ENCODE measurements at regions not wholly inside any gene's neighbourhood (a gene's known extent, or its start where the extent isn't known, plus 50 kb on each side); places are given as distances from the start of the nearest gene placed in this dataset.

DNA sequence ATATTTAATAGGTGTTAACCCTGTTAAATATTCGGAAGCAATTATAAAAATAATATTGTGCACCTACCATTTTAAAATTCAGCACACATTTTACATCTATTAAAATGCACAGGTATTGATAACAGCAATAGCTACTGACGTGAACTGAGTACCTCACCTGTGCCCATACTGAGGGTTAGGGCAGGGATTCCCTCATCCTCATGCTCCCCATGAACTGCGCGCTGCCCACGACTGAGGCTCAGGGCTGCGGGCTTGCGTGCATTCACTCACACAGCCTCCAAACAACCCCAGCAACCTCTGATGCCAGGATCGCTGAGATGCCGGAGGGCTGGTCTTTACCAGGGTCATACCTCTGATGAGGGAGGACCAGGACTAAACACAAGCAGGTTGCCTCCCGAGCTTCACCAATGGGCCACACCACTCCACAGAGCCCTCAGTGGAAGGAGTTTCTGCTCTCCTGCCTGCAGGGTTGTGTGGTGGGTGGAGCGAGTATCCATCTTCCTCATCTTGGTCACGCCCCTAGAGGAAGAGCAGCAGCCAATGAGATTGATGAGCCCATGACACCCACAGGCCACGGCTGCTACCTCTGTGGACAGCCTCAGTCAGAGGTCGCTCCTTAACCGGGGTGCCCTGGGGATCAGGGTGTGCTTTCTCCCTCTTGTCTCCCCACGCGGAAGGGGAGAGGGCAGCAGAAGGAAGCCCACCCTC is 478.3 kb downstream of the TNS3 start (continued):
- no peak for TF ChIP-seq SMAD3 (CRISPR knock-in tag; IDR thresholded peaks at IDR 0.05; ENCODE audit: borderline replicate concordance)
- no peak for TF ChIP-seq GTF2I (CRISPR knock-in tag; conservative IDR thresholded peaks at IDR 0.05)
- no peak for TF ChIP-seq HMGA2 (CRISPR knock-in tag; IDR thresholded peaks at IDR 0.05)
- no peak for TF ChIP-seq RELA (CRISPR knock-in tag; IDR thresholded peaks at IDR 0.05; ENCODE audit: borderline replicate concordance)
- TF ChIP-seq OVOL2 (CRISPR knock-in tag; IDR thresholded peaks at IDR 0.05; ENCODE audit: borderline replicate concordance) = no peak
- no peak for TF ChIP-seq ZNF317 (CRISPR knock-in tag; IDR thresholded peaks at IDR 0.05; ENCODE audit: borderline replicate concordance, low read depth)
- TF ChIP-seq, protein P1, sequence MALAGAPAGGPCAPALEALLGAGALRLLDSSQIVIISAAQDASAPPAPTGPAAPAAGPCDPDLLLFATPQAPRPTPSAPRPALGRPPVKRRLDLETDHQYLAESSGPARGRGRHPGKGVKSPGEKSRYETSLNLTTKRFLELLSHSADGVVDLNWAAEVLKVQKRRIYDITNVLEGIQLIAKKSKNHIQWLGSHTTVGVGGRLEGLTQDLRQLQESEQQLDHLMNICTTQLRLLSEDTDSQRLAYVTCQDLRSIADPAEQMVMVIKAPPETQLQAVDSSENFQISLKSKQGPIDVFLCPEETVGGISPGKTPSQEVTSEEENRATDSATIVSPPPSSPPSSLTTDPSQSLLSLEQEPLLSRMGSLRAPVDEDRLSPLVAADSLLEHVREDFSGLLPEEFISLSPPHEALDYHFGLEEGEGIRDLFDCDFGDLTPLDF (CRISPR knock-in tag; IDR thresholded peaks at IDR 0.05) = no peak

DNA sequence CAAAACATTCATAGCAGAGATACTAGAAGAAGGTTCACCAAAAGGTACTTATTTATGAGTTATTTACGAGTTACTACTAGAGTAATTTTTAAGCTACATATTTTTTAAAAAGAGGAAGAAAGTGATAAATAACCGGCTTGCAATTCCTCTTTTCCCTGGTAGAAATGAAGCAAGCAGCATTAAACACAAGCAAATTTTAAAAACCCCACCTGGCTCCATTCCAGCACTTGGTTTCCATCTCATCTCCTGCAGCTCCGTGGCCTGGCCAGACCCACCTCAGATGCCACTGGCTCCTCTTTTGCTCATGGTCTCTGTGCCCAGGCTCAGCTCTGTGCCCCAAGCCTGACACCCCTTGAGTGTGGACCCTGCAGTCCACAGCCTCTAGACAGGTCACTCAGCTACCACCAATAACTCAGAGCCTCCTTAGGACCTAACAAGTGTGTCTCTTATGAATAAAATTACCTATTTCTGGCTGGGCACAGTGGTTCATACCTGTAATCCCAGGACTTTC is 479.5 kb downstream of the TNS3 start:
- Mint-ChIP-seq H3K9me3 (peaks cover 9% of the 10 kb centered on the region), H3K27ac (no peak overlapping the region), H3K27me3 (ENCODE audit: low read depth) (no peaks in the 10 kb centered on the region), H3K4me1 (no peaks in the 10 kb centered on the region), H3K36me3 (no peaks in the 10 kb centered on the region), H3K4me3 (no peak overlapping the region)
- ChIA-PET POLR2A (no interaction called here), CTCF (no interaction called here)
- ATAC-seq = no peak
- no peak for DNase-seq (ENCODE audit: low spot score)
- TF ChIP-seq GABPB1 (CRISPR knock-in tag; IDR thresholded peaks at IDR 0.05) (no peak), ZNF671 (CRISPR knock-in tag; IDR thresholded peaks at IDR 0.05) (no peak), FOXJ3 (CRISPR knock-in tag; IDR thresholded peaks at IDR 0.05; ENCODE audit: borderline replicate concordance) (no peak), FOXP1 (CRISPR knock-in tag; IDR thresholded peaks at IDR 0.05; ENCODE audit: borderline replicate concordance) (no peak), EMX1 (CRISPR knock-in tag; IDR thresholded peaks at IDR 0.05) (no peak), ZNF396 (CRISPR knock-in tag; IDR thresholded peaks at IDR 0.05; ENCODE audit: borderline replicate concordance) (no peak)
- TF ChIP-seq, protein P1 (CRISPR knock-in tag; IDR thresholded peaks at IDR 0.05) = no peak
- TF ChIP-seq, protein P2, sequence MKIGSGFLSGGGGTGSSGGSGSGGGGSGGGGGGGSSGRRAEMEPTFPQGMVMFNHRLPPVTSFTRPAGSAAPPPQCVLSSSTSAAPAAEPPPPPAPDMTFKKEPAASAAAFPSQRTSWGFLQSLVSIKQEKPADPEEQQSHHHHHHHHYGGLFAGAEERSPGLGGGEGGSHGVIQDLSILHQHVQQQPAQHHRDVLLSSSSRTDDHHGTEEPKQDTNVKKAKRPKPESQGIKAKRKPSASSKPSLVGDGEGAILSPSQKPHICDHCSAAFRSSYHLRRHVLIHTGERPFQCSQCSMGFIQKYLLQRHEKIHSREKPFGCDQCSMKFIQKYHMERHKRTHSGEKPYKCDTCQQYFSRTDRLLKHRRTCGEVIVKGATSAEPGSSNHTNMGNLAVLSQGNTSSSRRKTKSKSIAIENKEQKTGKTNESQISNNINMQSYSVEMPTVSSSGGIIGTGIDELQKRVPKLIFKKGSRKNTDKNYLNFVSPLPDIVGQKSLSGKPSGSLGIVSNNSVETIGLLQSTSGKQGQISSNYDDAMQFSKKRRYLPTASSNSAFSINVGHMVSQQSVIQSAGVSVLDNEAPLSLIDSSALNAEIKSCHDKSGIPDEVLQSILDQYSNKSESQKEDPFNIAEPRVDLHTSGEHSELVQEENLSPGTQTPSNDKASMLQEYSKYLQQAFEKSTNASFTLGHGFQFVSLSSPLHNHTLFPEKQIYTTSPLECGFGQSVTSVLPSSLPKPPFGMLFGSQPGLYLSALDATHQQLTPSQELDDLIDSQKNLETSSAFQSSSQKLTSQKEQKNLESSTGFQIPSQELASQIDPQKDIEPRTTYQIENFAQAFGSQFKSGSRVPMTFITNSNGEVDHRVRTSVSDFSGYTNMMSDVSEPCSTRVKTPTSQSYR (CRISPR knock-in tag; IDR thresholded peaks at IDR 0.05) = no peak
- TF ChIP-seq, protein P3, sequence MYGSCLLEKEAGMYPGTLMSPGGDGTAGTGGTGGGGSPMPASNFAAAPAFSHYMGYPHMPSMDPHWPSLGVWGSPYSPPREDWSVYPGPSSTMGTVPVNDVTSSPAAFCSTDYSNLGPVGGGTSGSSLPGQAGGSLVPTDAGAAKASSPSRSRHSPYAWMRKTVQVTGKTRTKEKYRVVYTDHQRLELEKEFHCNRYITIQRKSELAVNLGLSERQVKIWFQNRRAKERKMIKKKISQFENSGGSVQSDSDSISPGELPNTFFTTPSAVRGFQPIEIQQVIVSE (CRISPR knock-in tag; IDR thresholded peaks at IDR 0.05; ENCODE audit: borderline replicate concordance) = no peak
- TF ChIP-seq, protein P4, sequence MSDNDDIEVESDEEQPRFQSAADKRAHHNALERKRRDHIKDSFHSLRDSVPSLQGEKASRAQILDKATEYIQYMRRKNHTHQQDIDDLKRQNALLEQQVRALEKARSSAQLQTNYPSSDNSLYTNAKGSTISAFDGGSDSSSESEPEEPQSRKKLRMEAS (CRISPR knock-in tag; IDR thresholded peaks at IDR 0.05) = no peak
- TF ChIP-seq, protein P5, sequence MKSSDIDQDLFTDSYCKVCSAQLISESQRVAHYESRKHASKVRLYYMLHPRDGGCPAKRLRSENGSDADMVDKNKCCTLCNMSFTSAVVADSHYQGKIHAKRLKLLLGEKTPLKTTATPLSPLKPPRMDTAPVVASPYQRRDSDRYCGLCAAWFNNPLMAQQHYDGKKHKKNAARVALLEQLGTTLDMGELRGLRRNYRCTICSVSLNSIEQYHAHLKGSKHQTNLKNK (CRISPR knock-in tag; IDR thresholded peaks at IDR 0.05) = no peak
- TF ChIP-seq, protein P6, sequence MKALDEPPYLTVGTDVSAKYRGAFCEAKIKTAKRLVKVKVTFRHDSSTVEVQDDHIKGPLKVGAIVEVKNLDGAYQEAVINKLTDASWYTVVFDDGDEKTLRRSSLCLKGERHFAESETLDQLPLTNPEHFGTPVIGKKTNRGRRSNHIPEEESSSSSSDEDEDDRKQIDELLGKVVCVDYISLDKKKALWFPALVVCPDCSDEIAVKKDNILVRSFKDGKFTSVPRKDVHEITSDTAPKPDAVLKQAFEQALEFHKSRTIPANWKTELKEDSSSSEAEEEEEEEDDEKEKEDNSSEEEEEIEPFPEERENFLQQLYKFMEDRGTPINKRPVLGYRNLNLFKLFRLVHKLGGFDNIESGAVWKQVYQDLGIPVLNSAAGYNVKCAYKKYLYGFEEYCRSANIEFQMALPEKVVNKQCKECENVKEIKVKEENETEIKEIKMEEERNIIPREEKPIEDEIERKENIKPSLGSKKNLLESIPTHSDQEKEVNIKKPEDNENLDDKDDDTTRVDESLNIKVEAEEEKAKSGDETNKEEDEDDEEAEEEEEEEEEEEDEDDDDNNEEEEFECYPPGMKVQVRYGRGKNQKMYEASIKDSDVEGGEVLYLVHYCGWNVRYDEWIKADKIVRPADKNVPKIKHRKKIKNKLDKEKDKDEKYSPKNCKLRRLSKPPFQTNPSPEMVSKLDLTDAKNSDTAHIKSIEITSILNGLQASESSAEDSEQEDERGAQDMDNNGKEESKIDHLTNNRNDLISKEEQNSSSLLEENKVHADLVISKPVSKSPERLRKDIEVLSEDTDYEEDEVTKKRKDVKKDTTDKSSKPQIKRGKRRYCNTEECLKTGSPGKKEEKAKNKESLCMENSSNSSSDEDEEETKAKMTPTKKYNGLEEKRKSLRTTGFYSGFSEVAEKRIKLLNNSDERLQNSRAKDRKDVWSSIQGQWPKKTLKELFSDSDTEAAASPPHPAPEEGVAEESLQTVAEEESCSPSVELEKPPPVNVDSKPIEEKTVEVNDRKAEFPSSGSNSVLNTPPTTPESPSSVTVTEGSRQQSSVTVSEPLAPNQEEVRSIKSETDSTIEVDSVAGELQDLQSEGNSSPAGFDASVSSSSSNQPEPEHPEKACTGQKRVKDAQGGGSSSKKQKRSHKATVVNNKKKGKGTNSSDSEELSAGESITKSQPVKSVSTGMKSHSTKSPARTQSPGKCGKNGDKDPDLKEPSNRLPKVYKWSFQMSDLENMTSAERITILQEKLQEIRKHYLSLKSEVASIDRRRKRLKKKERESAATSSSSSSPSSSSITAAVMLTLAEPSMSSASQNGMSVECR (CRISPR knock-in tag; IDR thresholded peaks at IDR 0.05; ENCODE audit: borderline replicate concordance) = no peak
- TF ChIP-seq, protein P7, sequence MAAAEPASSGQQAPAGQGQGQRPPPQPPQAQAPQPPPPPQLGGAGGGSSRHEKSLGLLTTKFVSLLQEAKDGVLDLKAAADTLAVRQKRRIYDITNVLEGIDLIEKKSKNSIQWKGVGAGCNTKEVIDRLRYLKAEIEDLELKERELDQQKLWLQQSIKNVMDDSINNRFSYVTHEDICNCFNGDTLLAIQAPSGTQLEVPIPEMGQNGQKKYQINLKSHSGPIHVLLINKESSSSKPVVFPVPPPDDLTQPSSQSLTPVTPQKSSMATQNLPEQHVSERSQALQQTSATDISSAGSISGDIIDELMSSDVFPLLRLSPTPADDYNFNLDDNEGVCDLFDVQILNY (CRISPR knock-in tag; IDR thresholded peaks at IDR 0.05) = no peak
- TF ChIP-seq, protein P8, sequence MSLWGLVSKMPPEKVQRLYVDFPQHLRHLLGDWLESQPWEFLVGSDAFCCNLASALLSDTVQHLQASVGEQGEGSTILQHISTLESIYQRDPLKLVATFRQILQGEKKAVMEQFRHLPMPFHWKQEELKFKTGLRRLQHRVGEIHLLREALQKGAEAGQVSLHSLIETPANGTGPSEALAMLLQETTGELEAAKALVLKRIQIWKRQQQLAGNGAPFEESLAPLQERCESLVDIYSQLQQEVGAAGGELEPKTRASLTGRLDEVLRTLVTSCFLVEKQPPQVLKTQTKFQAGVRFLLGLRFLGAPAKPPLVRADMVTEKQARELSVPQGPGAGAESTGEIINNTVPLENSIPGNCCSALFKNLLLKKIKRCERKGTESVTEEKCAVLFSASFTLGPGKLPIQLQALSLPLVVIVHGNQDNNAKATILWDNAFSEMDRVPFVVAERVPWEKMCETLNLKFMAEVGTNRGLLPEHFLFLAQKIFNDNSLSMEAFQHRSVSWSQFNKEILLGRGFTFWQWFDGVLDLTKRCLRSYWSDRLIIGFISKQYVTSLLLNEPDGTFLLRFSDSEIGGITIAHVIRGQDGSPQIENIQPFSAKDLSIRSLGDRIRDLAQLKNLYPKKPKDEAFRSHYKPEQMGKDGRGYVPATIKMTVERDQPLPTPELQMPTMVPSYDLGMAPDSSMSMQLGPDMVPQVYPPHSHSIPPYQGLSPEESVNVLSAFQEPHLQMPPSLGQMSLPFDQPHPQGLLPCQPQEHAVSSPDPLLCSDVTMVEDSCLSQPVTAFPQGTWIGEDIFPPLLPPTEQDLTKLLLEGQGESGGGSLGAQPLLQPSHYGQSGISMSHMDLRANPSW (CRISPR knock-in tag; conservative IDR thresholded peaks at IDR 0.05; ENCODE audit: low read depth) = no peak
